Activated CD8-positive, alpha-beta memory T cell treated with anti-CD3 and anti-CD28 coated beads for 36 hours (primary cell): ENCODE measurements at regions not wholly inside any gene's neighbourhood (a gene's known extent, or its start where the extent isn't known, plus 50 kb on each side); places are given as distances from the start of the nearest gene placed in this dataset.

Experiments
- CTCF ChIA-PET: fragments of 350-600 bp; sonication (Branson Sonifier 250); formaldehyde crosslinking; loops from one replicate; lab custom pipeline; 2021; ENCODE audit warnings: antibody characterized with exemption; lab: Charles Lee
- POLR2A ChIA-PET: fragments of 350-600 bp; sonication (Branson Sonifier 250); formaldehyde crosslinking; loops from one replicate; lab custom pipeline; 2021; ENCODE audit warnings: antibody characterized with exemption; lab: Charles Lee

DNA sequence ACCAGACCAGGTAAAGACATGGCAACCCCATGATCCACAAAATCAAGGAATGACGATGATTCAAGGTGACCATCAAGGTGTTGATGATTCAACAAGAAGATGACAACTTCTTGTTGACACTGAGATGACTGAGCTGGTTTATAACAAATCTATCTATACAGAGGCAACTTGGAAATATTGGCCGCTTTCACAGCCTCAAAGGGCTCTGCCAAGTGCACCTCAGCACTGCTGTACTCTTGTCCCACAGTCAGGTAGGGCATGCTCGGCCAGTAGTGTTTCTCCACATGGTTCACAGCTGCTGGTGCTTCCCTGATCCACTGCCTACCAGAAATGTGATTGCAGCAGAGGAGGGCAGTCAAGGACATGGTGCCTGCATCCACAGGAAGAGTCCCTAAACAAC lies 125.2 kb upstream of the SYT6 start:
- POLR2A ChIA-PET, result no interaction called here
- CTCF ChIA-PET, result no interaction called here

DNA sequence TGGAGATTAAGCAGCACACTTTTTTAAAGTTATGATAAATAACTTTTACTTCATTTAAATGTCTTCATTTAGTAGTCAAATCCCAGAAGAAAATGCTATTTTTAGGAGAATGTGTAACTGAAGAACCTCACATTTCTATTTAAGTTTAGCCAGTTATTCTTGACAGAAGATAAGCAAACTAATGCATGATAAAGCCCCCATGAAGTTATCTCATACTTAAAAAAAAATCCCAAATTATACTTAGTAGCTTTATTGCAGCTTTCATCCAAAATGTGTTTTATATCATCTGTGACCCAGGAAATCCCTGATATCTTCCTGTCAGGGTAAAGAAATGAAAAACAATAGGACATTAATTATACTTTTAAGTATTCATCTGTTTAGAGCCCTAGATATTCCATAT lies 124.8 kb upstream of the SYT6 start:
- POLR2A ChIA-PET, result no interaction called here
- CTCF ChIA-PET, result no interaction called here

DNA sequence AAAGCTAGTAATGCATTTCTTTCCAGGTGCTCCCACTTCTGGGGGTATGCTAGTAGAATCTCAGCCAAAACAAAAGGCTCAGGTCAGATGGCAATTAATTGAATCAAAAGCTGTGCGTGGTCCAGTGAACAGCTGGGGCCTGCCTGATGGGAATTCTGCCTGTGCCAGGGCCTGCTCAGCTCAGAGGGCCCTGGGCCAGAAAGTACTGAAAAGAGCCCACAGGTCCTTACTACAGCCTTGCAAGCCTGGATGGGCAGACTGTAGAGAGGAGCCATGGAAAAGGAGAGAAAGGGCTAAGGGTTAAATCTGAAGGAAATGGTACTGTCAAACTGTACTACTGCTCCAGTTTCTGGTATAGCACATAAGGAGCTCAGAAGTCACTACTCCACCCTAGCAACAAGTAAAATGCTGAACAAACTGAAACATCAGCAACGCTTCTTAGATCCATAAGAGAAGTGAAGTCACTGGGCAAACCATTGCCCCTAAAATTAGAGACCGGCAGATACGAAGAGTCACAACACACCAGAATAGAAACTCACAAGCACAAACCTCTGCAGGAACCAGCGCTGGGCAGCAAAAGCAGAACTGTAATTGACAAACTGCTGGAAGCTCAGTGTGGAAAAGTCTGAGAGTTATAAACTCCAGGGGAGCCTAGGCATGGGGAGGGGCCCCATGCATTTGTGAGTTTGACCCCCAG lies 121.1 kb upstream of the SYT6 start:
- ChIA-PET POLR2A (no interaction called here), CTCF (no interaction called here)

DNA sequence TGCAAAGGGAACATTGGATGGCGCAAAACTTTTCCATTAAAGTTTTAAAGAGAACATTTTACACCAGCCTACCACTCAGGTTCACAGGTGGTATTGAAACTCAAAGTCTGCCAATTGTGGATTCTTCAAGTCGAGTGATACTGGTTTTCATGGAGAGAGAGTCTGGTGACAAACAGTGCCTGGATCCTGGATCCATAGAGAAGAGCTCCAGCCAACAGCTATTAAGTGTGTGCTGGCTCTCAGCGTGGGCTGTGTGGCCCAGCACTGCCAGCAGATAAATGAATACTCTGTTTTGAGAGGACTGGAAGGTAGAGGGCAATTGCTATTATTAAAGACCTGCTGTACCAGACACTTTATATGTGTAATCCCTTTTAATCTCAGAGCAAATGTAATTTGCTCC lies 118.9 kb upstream of the SYT6 start:
- ChIA-PET CTCF (interaction anchor here (2.9 kb wide), 1 partner anchor 10 kb away, joined by 13 read pairs; no protein-coding TSS in a partner anchor), POLR2A (no interaction called here)

DNA sequence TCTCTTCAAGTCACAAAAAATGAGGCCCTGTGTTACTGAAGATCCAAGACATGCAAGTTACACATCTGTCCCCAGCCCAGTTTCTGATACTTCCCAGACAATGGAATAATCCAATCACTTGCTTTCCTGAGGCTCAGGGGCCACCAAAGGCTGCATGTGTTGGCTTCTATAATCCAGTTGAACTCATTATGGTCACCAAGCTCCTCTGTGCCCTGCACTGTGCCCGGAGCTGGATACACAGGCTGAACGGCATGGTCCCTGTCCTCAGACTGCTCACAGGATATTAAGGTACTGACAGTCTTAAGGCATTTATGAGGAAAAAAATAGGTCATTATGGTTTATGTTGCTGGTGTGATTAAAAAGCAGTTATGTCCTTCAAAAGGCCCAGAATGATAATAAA lies 117.0 kb upstream of the SYT6 start:
- ChIA-PET POLR2A (no interaction called here), CTCF (interaction anchor here (0.8 to 2.9 kb wide), 2 partner anchors 12 to 76 kb away, joined by 3 to 13 read pairs; no protein-coding TSS in a partner anchor)

DNA sequence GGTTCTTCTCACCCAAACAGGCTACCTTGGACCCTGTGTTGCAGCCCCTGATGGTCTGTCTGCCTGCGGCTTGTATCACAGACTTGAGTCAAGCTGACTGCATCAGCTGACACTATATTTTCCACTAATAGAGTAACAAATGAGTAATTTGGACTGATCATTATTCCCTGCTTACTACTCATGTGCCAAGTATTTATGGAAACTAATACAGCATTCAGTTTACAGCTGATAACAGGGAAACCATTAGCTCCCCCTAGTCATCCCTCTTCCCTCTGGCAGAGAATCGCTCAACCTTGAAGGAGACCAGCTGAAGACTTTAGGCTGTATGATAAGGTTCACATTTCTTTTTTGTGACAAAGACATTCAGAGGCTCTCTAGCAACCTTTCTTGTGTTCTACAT lies 116.6 kb upstream of the SYT6 start:
- POLR2A ChIA-PET, result no interaction called here

DNA sequence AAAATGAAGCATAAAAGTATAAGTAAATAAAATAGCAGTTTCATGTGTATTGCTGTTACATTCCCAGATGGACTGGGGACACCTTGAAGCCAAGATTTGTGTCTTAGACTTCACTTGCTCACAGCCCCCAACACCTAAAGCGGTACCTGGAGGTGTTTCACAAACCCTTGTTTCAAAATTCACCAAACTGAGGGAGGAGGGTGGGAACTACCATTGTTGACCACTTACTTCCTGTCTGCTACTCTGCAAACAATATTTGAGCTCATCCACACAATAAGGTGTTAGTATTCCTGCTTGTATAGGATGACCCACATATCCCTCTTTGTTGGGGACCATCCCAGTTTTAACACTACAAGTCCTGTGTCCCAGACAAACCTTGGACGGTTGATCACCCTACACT lies 115.9 kb upstream of the SYT6 start:
- CTCF ChIA-PET, result no interaction called here
- POLR2A ChIA-PET, result no interaction called here

More for the DNA sequence above, 116.6 kb upstream of the SYT6 start:
- CTCF ChIA-PET, result interaction anchor here (2.9 kb wide), 1 partner anchor 12 kb away, joined by 13 read pairs; no protein-coding TSS in a partner anchor

DNA sequence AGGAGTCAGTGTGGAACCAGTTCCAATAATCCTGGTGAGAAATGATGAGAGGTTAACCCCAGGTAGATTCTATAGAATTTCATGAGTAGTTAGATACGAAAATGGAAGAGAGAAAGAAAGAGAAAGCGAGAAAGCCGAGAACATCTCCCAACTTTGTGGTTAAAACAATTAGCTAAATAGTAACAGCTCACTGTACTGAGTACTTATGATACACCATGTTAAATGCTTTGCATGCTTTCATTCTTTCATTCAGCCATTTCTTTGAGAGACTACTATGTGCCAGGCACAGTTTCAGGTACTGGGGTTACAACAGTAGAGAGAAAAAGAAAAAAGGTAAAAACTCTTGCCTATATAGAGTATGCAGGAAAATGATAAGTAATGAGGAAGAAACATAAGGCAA lies 109.7 kb upstream of the SYT6 start:
- CTCF ChIA-PET, result interaction anchor here (0.6 kb wide), 1 partner anchor 504 kb away, joined by 3 read pairs; no protein-coding TSS in a partner anchor
- POLR2A ChIA-PET, result no interaction called here

DNA sequence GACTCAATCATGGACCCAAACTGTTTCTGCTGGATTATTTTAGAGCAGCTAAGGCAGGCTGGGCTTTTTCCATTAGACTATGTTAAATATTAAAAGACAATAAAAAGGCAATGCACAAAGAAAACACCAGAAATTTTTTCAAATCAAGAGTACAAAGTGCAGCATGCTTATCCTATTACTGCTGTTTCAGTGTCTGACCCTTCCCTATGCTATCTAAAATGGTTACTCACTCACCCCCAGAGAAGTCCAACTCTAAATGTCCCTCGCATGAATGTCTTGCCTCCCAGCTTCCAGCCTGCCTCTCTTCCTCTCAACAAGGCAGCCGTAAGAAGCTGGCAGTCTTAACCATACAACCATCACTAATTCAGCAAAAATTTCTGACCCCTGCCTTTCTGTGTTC lies 108.7 kb upstream of the SYT6 start:
- CTCF ChIA-PET, result no interaction called here

DNA sequence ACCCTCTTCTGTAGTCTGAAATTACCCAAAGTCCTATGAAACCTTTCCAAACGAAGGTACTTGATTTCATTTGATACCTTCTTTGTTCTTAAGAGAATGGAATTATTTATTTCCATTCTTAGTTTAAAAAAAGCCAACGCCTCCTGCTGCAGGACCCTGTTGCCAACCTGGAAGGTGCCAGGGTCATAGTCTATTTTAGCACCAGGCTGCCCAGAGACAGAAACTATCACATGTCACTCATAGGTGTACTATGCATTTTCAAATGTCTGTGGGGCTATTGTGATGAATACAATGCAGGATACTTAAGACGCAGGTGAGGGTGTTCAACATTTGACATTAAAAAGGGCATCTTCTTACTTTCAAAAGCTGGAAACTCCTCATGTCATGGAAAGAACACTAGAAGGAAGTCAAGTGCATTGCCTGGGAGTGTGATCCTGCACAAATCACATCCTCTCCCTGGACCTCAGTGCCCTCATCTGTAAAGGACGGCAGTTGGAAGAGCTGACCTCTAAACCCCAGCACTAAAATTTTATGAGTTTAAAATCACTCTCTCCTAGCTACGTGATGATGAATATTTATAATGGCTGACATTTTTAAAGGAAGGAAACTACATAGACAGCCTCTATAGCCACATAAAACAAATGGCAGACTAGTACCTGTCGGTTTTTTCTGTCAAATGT lies 107.3 kb upstream of the SYT6 start:
- ChIA-PET POLR2A (no interaction called here), CTCF (no interaction called here)

More for the DNA sequence above, 108.7 kb upstream of the SYT6 start:
- POLR2A ChIA-PET, result no interaction called here

DNA sequence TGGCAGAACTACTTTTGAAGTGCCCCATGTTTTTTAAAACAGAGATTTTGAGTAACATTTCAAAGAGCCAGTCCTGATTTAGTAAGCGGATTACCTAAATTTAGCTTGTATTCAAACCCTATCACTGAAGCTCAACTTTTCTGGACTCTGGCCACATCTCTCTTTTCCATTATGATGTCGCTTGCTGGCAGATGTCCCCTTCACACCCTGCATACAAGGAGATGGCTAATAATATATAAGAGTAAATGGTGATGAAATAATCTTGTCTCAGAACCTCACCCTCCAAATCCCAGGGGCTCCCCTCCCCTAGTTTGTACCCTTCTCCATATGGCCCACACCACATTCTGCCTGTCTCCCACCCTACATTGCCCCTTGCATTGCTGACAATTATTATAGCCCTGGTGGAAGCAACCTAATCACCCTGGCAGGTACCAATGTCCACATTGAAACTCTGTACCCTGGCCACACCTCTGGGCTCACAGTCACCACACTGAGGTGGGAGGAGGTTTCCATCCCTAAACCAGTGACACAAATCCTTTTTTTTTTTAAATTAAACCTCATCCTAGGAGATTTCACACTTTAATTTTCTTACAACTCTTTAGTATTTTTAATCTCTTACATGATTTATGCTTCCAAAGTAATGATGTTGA lies 106.0 kb upstream of the SYT6 start:
- ChIA-PET POLR2A (no interaction called here), CTCF (no interaction called here)

DNA sequence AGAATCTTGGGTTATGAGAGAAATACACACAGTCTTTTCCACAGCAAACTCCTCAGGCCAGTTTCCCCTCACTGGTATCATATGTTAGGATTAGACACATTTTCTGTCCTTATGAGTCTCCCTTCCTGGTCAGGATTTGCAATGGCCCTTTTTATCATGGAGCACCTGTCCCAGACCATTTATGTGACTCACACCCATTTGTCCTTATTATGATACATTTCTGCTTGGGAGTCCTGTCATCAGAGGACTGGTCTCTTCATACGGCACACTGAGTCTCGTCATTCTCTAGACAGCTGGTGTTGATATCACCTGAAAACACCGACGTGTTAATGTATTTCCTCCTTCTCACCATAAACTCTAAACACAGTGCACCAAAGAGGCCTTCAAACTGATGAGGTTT lies 105.0 kb upstream of the SYT6 start:
- ChIA-PET CTCF (no interaction called here), POLR2A (no interaction called here)

DNA sequence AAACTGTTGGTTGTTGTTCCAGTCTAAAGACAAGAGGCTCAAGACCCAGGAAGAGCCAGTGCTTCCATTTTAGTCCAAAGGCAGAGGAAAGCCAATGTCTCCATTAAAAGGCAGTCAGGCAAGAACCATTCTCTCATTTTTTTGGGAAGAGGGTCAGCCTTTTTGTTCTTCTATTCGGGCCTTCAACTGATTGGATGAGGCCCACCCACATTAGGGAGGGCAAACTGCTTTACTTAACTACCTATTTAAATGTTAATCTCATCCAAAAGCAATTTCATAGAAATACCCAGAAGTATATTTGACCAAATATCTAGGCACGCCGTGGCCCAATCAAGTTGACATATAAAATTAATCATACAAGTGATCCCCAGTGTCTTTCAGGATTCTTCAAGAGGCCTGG lies 104.4 kb upstream of the SYT6 start:
- CTCF ChIA-PET, result no interaction called here
- POLR2A ChIA-PET, result no interaction called here

DNA sequence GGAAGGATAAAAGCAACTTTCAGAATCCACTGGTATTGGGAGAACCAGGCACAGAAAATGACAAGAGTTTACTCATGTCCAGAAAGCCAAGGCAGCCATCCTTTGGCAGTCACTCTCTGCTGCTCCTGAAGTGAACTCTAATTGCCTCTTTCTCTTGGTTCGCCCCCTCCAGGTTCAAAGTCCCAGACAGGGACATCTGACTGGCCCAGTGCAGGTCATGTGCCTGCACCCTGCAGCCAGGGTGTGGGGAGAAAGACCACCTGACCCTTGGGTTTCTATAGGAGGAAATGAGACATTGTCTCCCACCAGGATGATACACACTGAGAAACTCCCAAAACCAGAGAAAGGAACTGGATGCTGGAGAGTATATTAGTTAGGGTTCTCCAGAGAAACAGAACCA lies 103.9 kb upstream of the SYT6 start:
- ChIA-PET POLR2A (no interaction called here), CTCF (no interaction called here)

DNA sequence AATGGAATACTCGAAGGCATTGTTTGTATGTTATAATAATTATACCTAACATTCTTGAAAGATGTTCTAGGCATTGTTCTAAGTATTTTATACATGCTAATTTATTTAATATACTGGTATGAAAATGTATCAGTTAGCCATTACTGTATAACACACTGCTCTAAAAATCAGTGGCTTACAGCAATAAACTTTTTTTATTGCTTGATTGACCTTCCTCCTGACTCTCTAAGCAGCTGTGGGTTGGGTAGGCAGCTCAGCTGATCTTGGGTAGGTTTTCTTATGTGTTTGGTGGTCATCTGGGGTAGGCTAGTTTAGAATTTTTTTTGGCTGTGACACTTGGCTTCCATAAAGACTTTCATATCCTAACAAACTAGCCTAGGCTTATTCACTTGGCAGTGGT lies 100.2 kb upstream of the SYT6 start:
- CTCF ChIA-PET, result no interaction called here
- POLR2A ChIA-PET, result no interaction called here

DNA sequence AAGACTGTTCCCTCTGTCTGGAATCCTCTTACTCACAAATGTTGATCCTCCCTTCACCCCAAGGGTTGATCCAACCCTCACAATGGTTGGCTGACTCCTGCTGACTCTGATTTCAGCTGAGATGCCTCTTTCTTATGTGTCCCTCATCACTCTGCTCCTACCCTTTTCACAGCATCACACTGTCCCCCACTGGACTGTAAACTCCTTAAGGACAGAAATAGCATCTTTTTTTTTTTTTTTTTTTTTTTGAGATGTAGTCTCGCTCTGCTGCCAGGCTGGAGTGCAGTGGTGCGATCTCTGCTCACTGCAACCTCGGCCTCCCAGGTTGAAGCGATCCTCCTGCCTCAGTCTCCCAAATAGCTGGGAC lies 97.9 kb upstream of the SYT6 start:
- ChIA-PET POLR2A (no interaction called here), CTCF (interaction anchor here (0.6 kb wide), 1 partner anchor 191 kb away, joined by 3 read pairs; no protein-coding TSS in a partner anchor)

DNA sequence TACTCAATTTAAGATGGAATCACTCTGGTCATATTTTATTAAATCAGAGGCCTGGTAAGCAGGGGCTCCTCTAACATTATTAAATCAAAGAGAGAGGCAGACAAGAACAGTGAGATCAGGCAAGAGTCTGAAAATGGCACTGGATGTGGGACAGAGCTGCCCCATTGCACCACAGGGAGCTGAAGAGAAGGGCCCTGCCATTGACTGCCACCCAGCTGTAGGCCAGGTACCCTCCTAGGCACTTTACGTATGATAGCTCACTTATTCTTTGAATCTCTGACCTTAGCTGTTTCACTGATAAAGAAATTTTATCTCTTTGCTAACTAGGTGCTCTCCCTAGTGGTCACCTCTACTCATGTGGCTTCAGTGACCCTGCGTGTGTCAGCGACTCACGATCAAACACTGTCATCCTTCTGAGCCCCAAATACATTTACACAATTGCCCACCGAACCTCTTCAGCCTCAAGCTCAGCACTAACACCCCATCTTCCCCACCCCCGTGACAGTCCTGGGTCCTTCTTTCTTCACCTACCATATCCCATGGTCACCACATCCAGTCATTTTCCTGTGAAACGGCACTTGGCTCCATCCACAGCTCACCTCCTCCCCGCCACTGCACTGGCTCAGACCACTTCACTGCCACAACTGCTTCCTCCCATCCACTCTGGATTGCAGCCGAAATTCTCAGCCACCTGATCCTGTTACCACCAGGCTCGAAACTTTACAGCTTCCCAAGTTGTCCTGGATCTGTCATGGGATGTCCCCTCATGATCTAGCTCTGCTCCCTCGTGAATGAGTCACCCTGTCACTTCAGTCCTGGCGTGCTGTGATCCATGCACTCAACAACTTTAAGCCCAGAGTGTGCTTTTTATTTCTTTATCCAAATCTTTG lies 97.3 kb upstream of the SYT6 start:
- CTCF ChIA-PET, result interaction anchor here (0.6 kb wide), 1 partner anchor 192 kb away, joined by 3 read pairs; no protein-coding TSS in a partner anchor
- POLR2A ChIA-PET, result no interaction called here

DNA sequence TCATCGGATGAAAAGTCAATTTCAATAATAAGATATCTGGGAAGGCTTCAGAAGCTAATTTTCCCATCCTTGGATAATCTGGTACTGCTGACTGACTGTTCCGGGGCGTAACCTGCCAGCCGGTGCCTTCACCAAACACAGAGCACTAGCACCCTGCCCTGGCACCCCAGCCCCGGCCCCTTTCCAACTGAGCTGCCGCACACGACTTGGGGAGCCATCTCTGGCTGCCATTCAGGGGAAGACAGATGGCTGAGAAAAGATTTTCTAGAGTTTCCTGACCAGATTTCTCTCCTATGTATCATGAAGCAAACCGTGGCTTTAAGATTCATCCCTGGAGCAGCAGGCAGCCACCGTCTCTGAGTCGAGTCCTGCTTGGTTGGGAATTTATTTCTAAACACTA lies 96.0 kb upstream of the SYT6 start:
- CTCF ChIA-PET, result no interaction called here

DNA sequence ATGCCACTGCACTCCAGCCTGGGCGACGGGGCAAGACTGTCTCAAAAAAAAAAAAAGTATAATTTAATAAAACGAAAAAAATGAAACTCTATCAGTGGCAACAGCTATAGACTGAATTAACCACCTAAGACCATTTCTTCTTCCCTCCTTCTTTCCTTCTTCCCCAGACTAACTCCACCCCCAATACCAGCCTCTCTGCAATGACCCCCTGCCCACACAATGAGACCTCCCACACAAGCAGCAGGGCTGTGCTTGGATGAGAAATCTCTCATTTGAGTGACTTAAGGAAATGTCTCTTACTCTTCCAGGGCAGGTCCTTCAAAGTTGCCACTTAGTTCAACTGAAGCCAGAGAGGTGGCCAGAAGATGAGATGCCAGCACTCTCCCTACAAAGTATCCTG lies 94.5 kb upstream of the SYT6 start:
- POLR2A ChIA-PET, result no interaction called here
- CTCF ChIA-PET, result no interaction called here

More for the DNA sequence above, 96.0 kb upstream of the SYT6 start:
- POLR2A ChIA-PET, result no interaction called here
